Inferior parietal cortex (tissue), 1 donor: ENCODE measurements at regions not wholly inside any gene's neighbourhood (a gene's known extent, or its start where the extent isn't known, plus 50 kb on each side); places are given as distances from the start of the nearest gene placed in this dataset.

ENCODE experiments used
- DNase-seq: peaks from one replicate; pipeline ENCODE4 v3.0.0-alpha.2; 2016; ENCODE audit errors: extremely low spot score

- no peak for DNase-seq
These were observed 372.5 kb upstream of the SYT4 start for GRCh38 chr18:43649649-43650357.

GRCh38 chr18:43650426-43650825 lies 373.1 kb upstream of the SYT4 start:
- DNase-seq = no peak

- DNase-seq = no peak
These were observed 373.8 kb upstream of the SYT4 start for GRCh38 chr18:43651057-43651456.

- DNase-seq = no peak
These were observed 379.3 kb upstream of the SYT4 start for GRCh38 chr18:43656547-43656946.

GRCh38 chr18:43661570-43661969 lies 384.3 kb upstream of the SYT4 start:
- no peak for DNase-seq

- no peak for DNase-seq
These were observed 385.4 kb upstream of the SYT4 start for GRCh38 chr18:43662657-43663056.

- DNase-seq = no peak
These were observed 385.9 kb upstream of the SYT4 start for GRCh38 chr18:43663159-43663558.

- no peak for DNase-seq
These were observed 387.3 kb upstream of the SYT4 start for GRCh38 chr18:43664487-43665008.

GRCh38 chr18:43665105-43665788 lies 388.0 kb upstream of the SYT4 start:
- no peak for DNase-seq

- DNase-seq = no peak
These were observed 391.6 kb upstream of the SYT4 start for GRCh38 chr18:43668866-43669265.

GRCh38 chr18:43671431-43671830 lies 394.1 kb upstream of the SYT4 start:
- DNase-seq = no peak

GRCh38 chr18:43680096-43680495 lies 402.8 kb upstream of the SYT4 start:
- no peak for DNase-seq

- DNase-seq = no peak
These were observed 404.4 kb upstream of the SYT4 start for GRCh38 chr18:43681661-43682060.

GRCh38 chr18:43682196-43682595 lies 404.9 kb upstream of the SYT4 start:
- no peak for DNase-seq

GRCh38 chr18:43686709-43687108 lies 409.4 kb upstream of the SYT4 start:
- DNase-seq = no peak

- DNase-seq = no peak
These were observed 414.9 kb upstream of the SYT4 start for GRCh38 chr18:43692099-43692690.

GRCh38 chr18:43702399-43702798 lies 425.1 kb upstream of the SYT4 start:
- no peak for DNase-seq

GRCh38 chr18:43703050-43703449 lies 425.8 kb upstream of the SYT4 start:
- no peak for DNase-seq

- DNase-seq = no peak
These were observed 428.6 kb upstream of the SYT4 start for GRCh38 chr18:43705850-43706249.

GRCh38 chr18:43710135-43710534 lies 432.8 kb upstream of the SYT4 start:
- no peak for DNase-seq

- DNase-seq = no peak
These were observed 437.2 kb upstream of the SYT4 start for GRCh38 chr18:43714343-43715010.

- DNase-seq = no peak
These were observed 442.0 kb upstream of the SYT4 start for GRCh38 chr18:43719267-43719795.
